ENCODE measurements at regions not wholly inside any gene's neighbourhood (a gene's known extent, or its start where the extent isn't known, plus 50 kb on each side); places are given as distances from the start of the nearest gene placed in this dataset.

DNA sequence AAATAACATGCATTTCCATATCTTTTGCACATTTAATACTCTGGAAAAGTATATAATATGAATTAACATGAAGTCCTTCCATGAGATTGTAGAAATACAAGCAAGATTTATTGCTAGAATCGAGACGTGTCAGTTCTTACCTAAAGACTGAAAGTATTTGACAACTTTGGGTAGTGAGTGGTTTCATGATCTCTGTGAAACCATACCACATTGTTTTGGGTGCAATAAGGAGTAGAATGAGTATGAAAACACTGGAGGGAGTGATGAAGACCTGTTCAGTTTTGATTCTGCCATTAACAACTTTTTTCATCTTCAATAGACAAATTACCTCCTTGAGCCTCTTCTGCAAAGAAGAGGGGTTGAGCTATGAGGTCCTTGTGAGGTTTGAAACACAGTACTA, 133.7 kb downstream of the NUDT12 start:
- Histone ChIP-seq H3K9me3 (ENCODE audit: insufficient read depth, low read length) (no peaks in the 10 kb centered on the region), H3K4me3 (ENCODE audit: insufficient read length, low read depth) (no peak overlapping the region), H3K9ac (ENCODE audit: insufficient read length, low read depth) (no peak overlapping the region), H3K27me3 (ENCODE audit: insufficient read depth, insufficient read length) (no peaks in the 10 kb centered on the region), H3K36me3 (ENCODE audit: insufficient read depth, insufficient read length, low read length) (no peaks in the 10 kb centered on the region), H3K4me1 (ENCODE audit: insufficient read depth, insufficient read length) (no peaks in the 10 kb centered on the region)
- TF ChIP-seq SUZ12 (IDR thresholded peaks at IDR 0.05; ENCODE audit: extremely low read depth, insufficient read depth, insufficient read length) (no peak), YY1 (IDR thresholded peaks at IDR 0.05; ENCODE audit: insufficient read depth, insufficient read length) (no peak), ZNF274 (IDR thresholded peaks at IDR 0.05; ENCODE audit: low read depth, low read length) (no peak)
- no peak for DNase-seq (ENCODE audit: low read depth, low spot score)

DNA sequence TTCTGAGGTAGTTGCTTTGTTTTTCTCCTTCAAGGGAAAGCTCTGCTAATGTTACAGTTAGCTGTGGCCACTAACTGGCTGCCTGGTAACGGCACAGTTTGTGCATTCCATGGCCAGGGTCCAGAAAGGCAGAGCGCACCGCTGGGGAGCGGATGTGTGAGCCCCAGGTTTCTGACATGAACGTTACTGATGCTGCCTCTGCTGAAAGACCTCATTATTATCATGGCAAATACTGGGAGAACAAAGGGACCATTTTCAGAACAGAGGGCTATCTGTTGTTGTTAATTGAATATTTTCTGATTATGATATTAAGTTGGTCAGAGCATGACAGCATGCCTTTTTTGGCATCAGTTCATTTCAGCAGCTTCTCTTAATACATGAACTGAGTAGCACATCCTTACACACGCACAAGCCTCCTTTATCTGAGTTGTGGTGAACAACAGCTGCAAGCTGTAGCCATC, 134.1 kb downstream of the NUDT12 start:
- Histone ChIP-seq H3K9me3 (ENCODE audit: insufficient read depth, low read length) (no peaks in the 10 kb centered on the region), H3K4me1 (ENCODE audit: insufficient read depth, insufficient read length) (no peaks in the 10 kb centered on the region), H3K9ac (ENCODE audit: insufficient read length, low read depth) (no peak overlapping the region), H3K36me3 (ENCODE audit: insufficient read depth, insufficient read length, low read length) (no peaks in the 10 kb centered on the region), H3K27me3 (ENCODE audit: insufficient read depth, insufficient read length) (no peaks in the 10 kb centered on the region), H3K4me3 (ENCODE audit: insufficient read length, low read depth) (no peak overlapping the region)
- DNase-seq (ENCODE audit: low read depth, low spot score): no peak
- TF ChIP-seq ZNF274 (IDR thresholded peaks at IDR 0.05; ENCODE audit: low read depth, low read length): no peak
- no peak for TF ChIP-seq YY1 (IDR thresholded peaks at IDR 0.05; ENCODE audit: insufficient read depth, insufficient read length)
- no peak for TF ChIP-seq SUZ12 (IDR thresholded peaks at IDR 0.05; ENCODE audit: extremely low read depth, insufficient read depth, insufficient read length)

DNA sequence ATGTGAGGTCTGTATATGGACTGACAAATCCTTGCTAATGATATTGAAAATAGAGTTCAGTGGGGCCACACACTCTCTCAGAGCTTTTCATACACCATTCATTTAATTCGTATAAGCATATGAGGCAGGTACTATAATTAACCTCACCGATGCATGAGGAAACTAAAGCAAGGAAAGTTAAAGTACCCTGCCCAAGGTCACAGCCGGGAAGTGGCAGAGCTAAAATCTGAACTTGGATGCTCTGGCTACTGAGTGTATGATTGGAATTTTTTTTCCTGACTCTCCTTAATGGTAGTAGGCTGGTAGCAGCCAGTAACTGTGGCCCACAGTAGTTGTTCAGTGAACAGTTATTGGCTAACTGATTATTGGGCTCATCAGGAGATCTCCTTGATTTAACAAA, 135.3 kb downstream of the NUDT12 start:
- no peak overlapping the region for H3K4me3 ChIP-seq (ENCODE audit: insufficient read length, low read depth)
- no peaks in the 10 kb centered on the region for H3K36me3 ChIP-seq (ENCODE audit: insufficient read depth, insufficient read length, low read length)
- TF ChIP-seq SUZ12 (IDR thresholded peaks at IDR 0.05; ENCODE audit: extremely low read depth, insufficient read depth, insufficient read length) (no peak), YY1 (IDR thresholded peaks at IDR 0.05; ENCODE audit: insufficient read depth, insufficient read length) (no peak), ZNF274 (IDR thresholded peaks at IDR 0.05; ENCODE audit: low read depth, low read length) (no peak)
- no peak for DNase-seq (ENCODE audit: low read depth, low spot score)
- H3K9ac ChIP-seq (ENCODE audit: insufficient read length, low read depth): no peak overlapping the region
- H3K9me3 ChIP-seq (ENCODE audit: insufficient read depth, low read length): no peaks in the 10 kb centered on the region
- H3K4me1 ChIP-seq (ENCODE audit: insufficient read depth, insufficient read length): no peaks in the 10 kb centered on the region
- no peaks in the 10 kb centered on the region for H3K27me3 ChIP-seq (ENCODE audit: insufficient read depth, insufficient read length)

DNA sequence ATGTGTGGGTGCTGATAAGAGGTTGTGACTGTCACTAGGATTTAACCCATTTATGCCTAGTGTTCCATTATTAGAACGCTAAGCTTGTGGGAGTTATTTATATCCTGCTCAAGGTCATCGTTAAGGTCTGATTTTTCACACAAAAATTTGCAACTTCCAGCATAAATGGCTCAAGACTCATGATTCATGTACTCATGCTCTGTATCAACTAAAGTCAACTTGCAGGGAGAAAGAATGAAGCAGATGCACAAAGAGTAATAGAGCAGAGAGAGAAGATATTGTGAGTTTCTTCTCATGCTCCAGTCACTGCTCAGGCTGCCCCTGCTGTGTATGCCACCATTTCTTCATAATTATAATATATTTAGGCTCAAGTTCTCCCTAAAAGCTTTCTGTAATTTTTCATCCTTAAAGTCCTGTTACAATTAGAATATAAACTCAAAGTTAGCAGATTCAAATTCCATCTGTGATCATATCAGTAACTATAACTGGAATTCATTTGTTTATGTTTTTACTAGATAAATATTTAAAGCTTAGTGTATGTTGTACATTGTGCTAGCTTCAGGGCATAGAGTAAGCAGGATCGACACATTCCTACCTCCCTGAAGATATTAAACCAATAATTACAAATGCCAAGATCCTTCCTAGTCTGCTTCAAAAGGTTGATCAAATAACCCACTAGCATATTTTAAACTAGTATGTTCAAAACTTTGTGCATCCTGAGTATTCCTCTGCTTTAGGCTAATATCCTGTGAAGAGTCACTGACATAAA, 136.7 kb downstream of the NUDT12 start:
- no peaks in the 10 kb centered on the region for H3K36me3 ChIP-seq (ENCODE audit: insufficient read depth, insufficient read length, low read length)
- H3K4me1 ChIP-seq (ENCODE audit: insufficient read depth, insufficient read length): no peaks in the 10 kb centered on the region
- H3K9me3 ChIP-seq (ENCODE audit: insufficient read depth, low read length): no peaks in the 10 kb centered on the region
- H3K9ac ChIP-seq (ENCODE audit: insufficient read length, low read depth): no peak overlapping the region
- H3K4me3 ChIP-seq (ENCODE audit: insufficient read length, low read depth): no peak overlapping the region
- no peak for DNase-seq (ENCODE audit: low read depth, low spot score)
- TF ChIP-seq ZNF274 (IDR thresholded peaks at IDR 0.05; ENCODE audit: low read depth, low read length): no peak
- TF ChIP-seq SUZ12 (IDR thresholded peaks at IDR 0.05; ENCODE audit: extremely low read depth, insufficient read depth, insufficient read length): no peak
- no peaks in the 10 kb centered on the region for H3K27me3 ChIP-seq (ENCODE audit: insufficient read depth, insufficient read length)

DNA sequence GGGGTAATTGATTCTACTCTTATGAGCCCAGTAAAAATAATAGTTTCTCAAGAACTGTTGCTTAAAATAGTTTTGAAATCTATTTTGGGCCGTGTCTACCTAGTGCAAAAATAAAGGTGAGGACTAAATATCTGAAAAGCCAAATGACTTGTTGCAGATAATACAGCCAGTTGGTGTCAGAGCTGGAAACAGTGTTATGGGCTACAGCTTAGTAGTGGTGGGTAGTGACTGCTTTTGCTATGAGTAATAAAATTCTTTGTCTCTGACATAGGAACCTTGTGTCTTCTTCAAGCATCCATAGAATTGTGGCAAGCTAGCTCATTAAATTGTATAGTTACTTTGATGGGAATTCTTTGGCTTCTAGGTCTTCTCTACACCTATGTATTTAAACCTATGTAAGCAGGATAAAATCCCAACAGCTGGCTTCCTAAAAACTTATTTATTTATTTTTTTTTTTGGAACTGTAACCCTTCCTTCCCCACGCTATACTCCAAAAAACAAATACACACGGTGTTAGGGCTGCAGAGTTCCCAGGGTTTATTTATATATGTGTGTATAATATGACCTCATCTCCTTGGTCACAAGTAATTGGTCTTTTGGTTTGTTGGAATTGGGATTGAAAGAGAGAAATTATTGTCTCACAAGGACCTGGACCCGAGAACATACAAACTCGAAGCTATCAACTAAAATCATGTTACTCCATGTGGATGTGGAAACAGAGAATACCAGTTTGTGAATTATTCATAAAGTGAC, 138.0 kb downstream of the NUDT12 start:
- no peaks in the 10 kb centered on the region for H3K36me3 ChIP-seq (ENCODE audit: insufficient read depth, insufficient read length, low read length)
- no peak overlapping the region for H3K9ac ChIP-seq (ENCODE audit: insufficient read length, low read depth)
- TF ChIP-seq YY1 (IDR thresholded peaks at IDR 0.05; ENCODE audit: insufficient read depth, insufficient read length) (no peak), ZNF274 (IDR thresholded peaks at IDR 0.05; ENCODE audit: low read depth, low read length) (no peak), SUZ12 (IDR thresholded peaks at IDR 0.05; ENCODE audit: extremely low read depth, insufficient read depth, insufficient read length) (no peak)
- H3K9me3 ChIP-seq (ENCODE audit: insufficient read depth, low read length): no peaks in the 10 kb centered on the region
- no peak overlapping the region for H3K4me3 ChIP-seq (ENCODE audit: insufficient read length, low read depth)
- H3K27me3 ChIP-seq (ENCODE audit: insufficient read depth, insufficient read length): no peaks in the 10 kb centered on the region
- no peak for DNase-seq (ENCODE audit: low read depth, low spot score)
- H3K4me1 ChIP-seq (ENCODE audit: insufficient read depth, insufficient read length): no peaks in the 10 kb centered on the region

DNA sequence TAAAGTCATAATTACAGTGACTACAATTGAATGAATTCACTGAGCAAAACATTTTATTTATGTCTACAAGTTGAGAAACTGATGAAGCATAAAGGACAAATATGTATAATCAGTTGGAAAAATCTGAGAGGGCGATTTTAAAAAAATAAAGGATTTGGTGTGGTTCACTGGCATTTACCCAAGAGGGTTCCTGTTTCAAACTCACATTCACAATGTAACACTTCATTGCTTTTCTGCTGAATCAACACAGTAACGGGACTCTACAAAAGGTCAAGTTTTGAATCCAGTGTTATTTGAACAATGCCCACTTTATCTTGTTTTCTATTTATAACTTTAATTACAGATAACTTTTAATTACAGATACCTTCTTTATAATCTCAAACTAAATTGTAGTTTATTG, 138.6 kb downstream of the NUDT12 start:
- Histone ChIP-seq H3K4me3 (ENCODE audit: insufficient read length, low read depth) (no peak overlapping the region), H3K27me3 (ENCODE audit: insufficient read depth, insufficient read length) (no peaks in the 10 kb centered on the region), H3K36me3 (ENCODE audit: insufficient read depth, insufficient read length, low read length) (no peaks in the 10 kb centered on the region), H3K4me1 (ENCODE audit: insufficient read depth, insufficient read length) (no peaks in the 10 kb centered on the region), H3K9ac (ENCODE audit: insufficient read length, low read depth) (no peak overlapping the region), H3K9me3 (ENCODE audit: insufficient read depth, low read length) (no peaks in the 10 kb centered on the region)
- no peak for DNase-seq (ENCODE audit: low read depth, low spot score)
- no peak for TF ChIP-seq YY1 (IDR thresholded peaks at IDR 0.05; ENCODE audit: insufficient read depth, insufficient read length)
- TF ChIP-seq SUZ12 (IDR thresholded peaks at IDR 0.05; ENCODE audit: extremely low read depth, insufficient read depth, insufficient read length): no peak
- no peak for TF ChIP-seq ZNF274 (IDR thresholded peaks at IDR 0.05; ENCODE audit: low read depth, low read length)

DNA sequence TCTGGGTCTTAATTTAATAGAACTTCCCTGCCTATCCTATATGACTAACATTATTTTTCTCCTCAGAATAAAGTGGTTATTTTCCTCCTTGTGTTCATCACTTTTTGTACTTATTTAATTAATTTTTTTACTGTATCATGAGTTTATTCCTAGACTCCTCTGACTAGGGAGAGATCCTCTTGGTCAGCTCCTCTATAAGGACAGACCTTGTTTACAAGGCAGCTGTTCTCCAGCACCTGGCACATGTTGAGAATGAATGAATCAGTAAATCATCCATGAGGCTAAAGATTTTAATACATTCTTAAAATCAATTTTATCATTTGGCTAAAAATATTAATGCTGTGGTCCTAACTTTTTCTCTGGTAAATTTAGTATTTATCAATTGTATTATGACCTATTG, 139.8 kb downstream of the NUDT12 start:
- TF ChIP-seq YY1 (IDR thresholded peaks at IDR 0.05; ENCODE audit: insufficient read depth, insufficient read length) (no peak), SUZ12 (IDR thresholded peaks at IDR 0.05; ENCODE audit: extremely low read depth, insufficient read depth, insufficient read length) (no peak), ZNF274 (IDR thresholded peaks at IDR 0.05; ENCODE audit: low read depth, low read length) (no peak)
- no peak for DNase-seq (ENCODE audit: low read depth, low spot score)
- H3K4me1 ChIP-seq (ENCODE audit: insufficient read depth, insufficient read length): no peaks in the 10 kb centered on the region
- no peaks in the 10 kb centered on the region for H3K36me3 ChIP-seq (ENCODE audit: insufficient read depth, insufficient read length, low read length)
- H3K4me3 ChIP-seq (ENCODE audit: insufficient read length, low read depth): no peak overlapping the region
- H3K27me3 ChIP-seq (ENCODE audit: insufficient read depth, insufficient read length): no peaks in the 10 kb centered on the region
- H3K9ac ChIP-seq (ENCODE audit: insufficient read length, low read depth): no peak overlapping the region
- H3K9me3 ChIP-seq (ENCODE audit: insufficient read depth, low read length): no peaks in the 10 kb centered on the region
